Endothelial cell of umbilical vein (primary cell): ENCODE measurements at regions not wholly inside any gene's neighbourhood (a gene's known extent, or its start where the extent isn't known, plus 50 kb on each side); places are given as distances from the start of the nearest gene placed in this dataset.

ENCODE experiments used
- BruUV-seq: library from RNA; stranded (reverse); fragments of 400-500 nt; replicated peaks from 2 replicates; lab custom pipeline; 2021; lab: Mats Ljungman, UMichigan
- CTCF ChIA-PET: fragments of 300-600, 350-600 bp; sonication (Branson Sonifier 250); formaldehyde crosslinking; loops from one replicate; lab custom pipeline; 2021; ENCODE audit warnings: antibody characterized with exemption, inconsistent platforms; lab: Charles Lee
- POLR2A ChIA-PET: fragments of 300-600, 350-600 bp; sonication (Branson Sonifier 250); formaldehyde crosslinking; loops from one replicate; lab custom pipeline; 2021; ENCODE audit warnings: antibody characterized with exemption, inconsistent platforms; lab: Charles Lee
- DNase-seq: peaks from one replicate; pipeline ENCODE4 v3.0.0-alpha.2; 2011; ENCODE audit warnings: low read depth, low spot score
- FAIRE-seq: peaks from 2 replicates; lab custom pipeline; 2011; peaks lifted over from hg19 to GRCh38; lab: Jason Lieb, UNC
- H2AFZ ChIP-seq: 2 replicates; pipeline ENCODE4 v1.6.0; 2012; ENCODE audit warnings: low read depth, low read length, control low read depth, inconsistent platforms
- H3K27ac ChIP-seq: 2 replicates; pipeline ENCODE4 v1.5.1; 2011; ENCODE audit warnings: low read depth, mild to moderate bottlenecking, control low read depth, low read length, moderate library complexity; ENCODE audit not compliant: insufficient read depth
- H3K27me3 ChIP-seq, 2 experiments: 2 replicates each; pipeline versions ENCODE4 v1.6.0 to v1.6.1; 2011; ENCODE audit warnings: low read length in 2 of 2, mixed read lengths in 1 of 2; ENCODE audit not compliant: control insufficient read depth in 2 of 2, insufficient read depth in 2 of 2
- H3K36me3 ChIP-seq, 2 experiments: 2 replicates in 1 of 2; 3 replicates in 1 of 2; pipeline ENCODE4 v1.5.1; 2011; ENCODE audit warnings: low read length in 2 of 2, mild to moderate bottlenecking in 1 of 2, moderate library complexity in 1 of 2; ENCODE audit not compliant: control insufficient read depth in 2 of 2, insufficient read depth in 2 of 2; ENCODE audit errors: extremely low read depth in 1 of 2
- H3K4me1 ChIP-seq: 3 replicates; pipeline ENCODE4 v1.5.1; 2011; ENCODE audit warnings: mild to moderate bottlenecking, low read length; ENCODE audit not compliant: control insufficient read depth, insufficient read depth; ENCODE audit errors: extremely low read depth
- H3K4me2 ChIP-seq: 2 replicates; pipeline ENCODE4 v1.6.1; 2011; ENCODE audit warnings: low read length, control low read depth, mixed read lengths; ENCODE audit not compliant: insufficient read depth
- H3K4me3 ChIP-seq, 3 experiments: fragments of 200-600 bp in 1 of 3; sonication (generic), shearing (Covaris generic) in 1 of 3; replicated peaks in 1 of 3; 2 replicates each; pipeline ENCODE4 v1.5.1; 2011 to 2016; ENCODE audit warnings: control low read depth in 3 of 3, low read length in 3 of 3, mild to moderate bottlenecking in 2 of 3, inconsistent platforms in 1 of 3, low read depth in 1 of 3, moderate library complexity in 1 of 3; ENCODE audit not compliant: insufficient read depth in 1 of 3
- H3K79me2 ChIP-seq: 2 replicates; pipeline ENCODE4 v1.6.0; 2012; ENCODE audit warnings: low read length, inconsistent platforms; ENCODE audit not compliant: control insufficient read depth, insufficient read depth
- H3K9ac ChIP-seq: replicated peaks from 2 replicates; pipeline ENCODE3; 2011; ENCODE audit warnings: low read length, control low read depth; ENCODE audit not compliant: insufficient read depth; ENCODE audit errors: extremely low read depth
- H3K9me1 ChIP-seq: replicated peaks from 3 replicates; pipeline ENCODE4 v1.6.0; 2011; ENCODE audit warnings: mild to moderate bottlenecking, low read length; ENCODE audit not compliant: control insufficient read depth, insufficient read depth; ENCODE audit errors: extremely low read depth
- H3K9me3 ChIP-seq: replicated peaks from 2 replicates; pipeline ENCODE4 v1.5.1; 2012; ENCODE audit warnings: low read length, inconsistent platforms; ENCODE audit not compliant: control insufficient read depth, insufficient read depth
- H4K20me1 ChIP-seq: replicated peaks from 2 replicates; pipeline ENCODE3; 2011; ENCODE audit warnings: mild to moderate bottlenecking, low read length; ENCODE audit not compliant: control insufficient read depth, insufficient read depth; ENCODE audit errors: extremely low read depth
- EZH2 ChIP-seq: IDR thresholded peaks from 2 replicates; pipeline ENCODE4 v1.6.1; 2012; ENCODE audit warnings: borderline replicate concordance, low read depth, mild to moderate bottlenecking, moderate library complexity, low read length, inconsistent platforms; ENCODE audit not compliant: severe bottlenecking
- FOS ChIP-seq: IDR thresholded peaks from 2 replicates; pipeline ENCODE4 v1.6.1; 2011; ENCODE audit warnings: mild to moderate bottlenecking, low read length, moderate library complexity, borderline replicate concordance; ENCODE audit not compliant: insufficient read depth
- GATA2 ChIP-seq: IDR thresholded peaks from 2 replicates; pipeline ENCODE4 v1.7.0; 2011; ENCODE audit warnings: low read depth, mild to moderate bottlenecking, moderate library complexity, mixed read lengths, low read length; ENCODE audit not compliant: insufficient read length, insufficient read depth
- JUN ChIP-seq: IDR thresholded peaks from 2 replicates; pipeline ENCODE4 v1.6.1; 2011; ENCODE audit warnings: borderline replicate concordance, low read depth; ENCODE audit not compliant: insufficient read length, insufficient read depth
- MYC ChIP-seq: IDR thresholded peaks from one replicate; pipeline ENCODE4 v1.6.1; 2011; ENCODE audit warnings: mild to moderate bottlenecking, low read depth, low read length
- POLR2A ChIP-seq: IDR thresholded peaks from 2 replicates; pipeline ENCODE4 v1.6.1; 2012; ENCODE audit warnings: low read depth, mild to moderate bottlenecking, control low read depth, low read length
- POLR2AphosphoS5 ChIP-seq: IDR thresholded peaks from 2 replicates; pipeline ENCODE4 v1.6.1; 2012; ENCODE audit warnings: low read depth, mild to moderate bottlenecking, control low read depth, low read length, moderate library complexity; ENCODE audit not compliant: insufficient read depth
- dilution Hi-C: fragments of 300-500 bp; cut with MboI; formaldehyde crosslinking; loops from one replicate; pipeline ENCODE4 v1.15.0; 2019; ENCODE audit warnings: low sequenced_read_pairs; ENCODE audit not compliant: extremely low pct_ligation_motif_present
- intact Hi-C: fragments of 100-400 bp; cut with micrococcal nuclease; formaldehyde crosslinking; loops from one replicate; pipeline ENCODE4 v1.10.0; 2022
- TF ChIP-seq, protein P1 (sequence below), 2 donors: IDR thresholded peaks; 1 replicate in 1 of 2; 2 replicates in 1 of 2; pipeline ENCODE4 v1.5.1; 2011; ENCODE audit warnings: low read length in 2 of 2, mild to moderate bottlenecking in 2 of 2, moderate library complexity in 2 of 2, control low read depth in 1 of 2, inconsistent platforms in 1 of 2, low read depth in 1 of 2; ENCODE audit not compliant: insufficient read depth in 1 of 2; ENCODE audit errors: extremely low read depth in 1 of 2
- TF ChIP-seq, protein P2 (sequence below): IDR thresholded peaks from 2 replicates; pipeline ENCODE4 v1.6.1; 2011; ENCODE audit not compliant: insufficient read depth, insufficient read length

DNA sequence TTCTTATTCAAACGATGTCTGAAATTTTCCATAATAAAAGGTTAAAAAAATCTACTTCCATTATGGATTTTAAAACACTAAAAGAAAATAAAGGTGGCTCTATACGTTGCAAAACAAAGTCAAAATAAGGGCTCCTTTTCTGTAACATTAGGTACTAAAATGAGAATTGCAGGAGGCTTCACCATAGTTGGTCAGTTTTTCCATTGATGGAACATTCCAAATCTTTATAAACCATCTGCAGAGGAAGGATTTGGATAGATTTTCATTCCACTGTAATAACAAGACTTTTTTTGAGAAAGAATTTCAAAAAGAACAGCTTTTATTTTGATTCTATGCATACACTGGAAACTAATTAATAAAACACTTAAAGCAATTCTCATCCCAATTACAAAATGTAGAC lies 145.6 kb downstream of the LURAP1L start:
- dilution Hi-C loops (no loop called here), intact Hi-C loops (no loop called here)
- ChIA-PET POLR2A (no interaction called here), CTCF (no interaction called here)
- Histone ChIP-seq H3K79me2 (no peaks in the 10 kb centered on the region), H4K20me1 (no peaks in the 10 kb centered on the region), H3K4me3 (no peak overlapping the region), H3K36me3 (no peaks in the 10 kb centered on the region), H2AFZ (no peak overlapping the region), H3K9ac (no peak overlapping the region), H3K27me3 (no peaks in the 10 kb centered on the region), H3K9me1 (no peaks in the 10 kb centered on the region), H3K27ac (no peak overlapping the region), H3K4me1 (no peaks in the 10 kb centered on the region), H3K9me3 (no peaks in the 10 kb centered on the region), H3K4me2 (no peak overlapping the region)
- BruUV-seq = no TSS peak
- DNase-seq (no peak), FAIRE-seq (no peak)
- no peak for TF ChIP-seq POLR2AphosphoS5
- no peak for TF ChIP-seq JUN
- no peak for TF ChIP-seq MYC
- no peak for TF ChIP-seq GATA2
- no peak for TF ChIP-seq POLR2A
- TF ChIP-seq EZH2 = no peak
- TF ChIP-seq, protein P1, sequence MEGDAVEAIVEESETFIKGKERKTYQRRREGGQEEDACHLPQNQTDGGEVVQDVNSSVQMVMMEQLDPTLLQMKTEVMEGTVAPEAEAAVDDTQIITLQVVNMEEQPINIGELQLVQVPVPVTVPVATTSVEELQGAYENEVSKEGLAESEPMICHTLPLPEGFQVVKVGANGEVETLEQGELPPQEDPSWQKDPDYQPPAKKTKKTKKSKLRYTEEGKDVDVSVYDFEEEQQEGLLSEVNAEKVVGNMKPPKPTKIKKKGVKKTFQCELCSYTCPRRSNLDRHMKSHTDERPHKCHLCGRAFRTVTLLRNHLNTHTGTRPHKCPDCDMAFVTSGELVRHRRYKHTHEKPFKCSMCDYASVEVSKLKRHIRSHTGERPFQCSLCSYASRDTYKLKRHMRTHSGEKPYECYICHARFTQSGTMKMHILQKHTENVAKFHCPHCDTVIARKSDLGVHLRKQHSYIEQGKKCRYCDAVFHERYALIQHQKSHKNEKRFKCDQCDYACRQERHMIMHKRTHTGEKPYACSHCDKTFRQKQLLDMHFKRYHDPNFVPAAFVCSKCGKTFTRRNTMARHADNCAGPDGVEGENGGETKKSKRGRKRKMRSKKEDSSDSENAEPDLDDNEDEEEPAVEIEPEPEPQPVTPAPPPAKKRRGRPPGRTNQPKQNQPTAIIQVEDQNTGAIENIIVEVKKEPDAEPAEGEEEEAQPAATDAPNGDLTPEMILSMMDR (IDR thresholded peaks at IDR 0.05; ENCODE audit: extremely low read depth in 1 of 2, insufficient read depth in 1 of 2, low read depth in 1 of 2, low read length in 2 of 2) = no peak
- TF ChIP-seq, protein P2, sequence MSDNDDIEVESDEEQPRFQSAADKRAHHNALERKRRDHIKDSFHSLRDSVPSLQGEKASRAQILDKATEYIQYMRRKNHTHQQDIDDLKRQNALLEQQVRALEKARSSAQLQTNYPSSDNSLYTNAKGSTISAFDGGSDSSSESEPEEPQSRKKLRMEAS = no peak
- no peak for TF ChIP-seq FOS
